HG02798 (cell line): ENCODE measurements at regions not wholly inside any gene's neighbourhood (a gene's known extent, or its start where the extent isn't known, plus 50 kb on each side); places are given as distances from the start of the nearest gene placed in this dataset.
A peak's percentile ranks its signal among the peaks of the same experiment; 100 is the strongest.
"Not testable (repeated sequence)": the region's sequence is repeated elsewhere in the genome, so short reads cannot be mapped to it uniquely, and the experiment has no call there.

Experiments used
- ATAC-seq: cut with Tn5 transposase; IDR thresholded peaks from one replicate; pipeline ENCODE4 v1.9.1; 2021; ENCODE audit warnings: mild to moderate bottlenecking; ENCODE audit not compliant: unreplicated experiment, poor library complexity

- no peak for ATAC-seq
Observed at GRCh38 chr3:103406320-103406850, 971.6 kb downstream of the ZPLD1 start.

GRCh38 chr3:103410231-103410630, 975.4 kb downstream of the ZPLD1 start:
- no peak for ATAC-seq

- ATAC-seq: no peak
Observed at GRCh38 chr3:103421460-103421859, 986.6 kb downstream of the ZPLD1 start.

- no peak for ATAC-seq
Observed at GRCh38 chr3:103437883-103438282, 1003.1 kb downstream of the ZPLD1 start.

- ATAC-seq: peak; percentile 88
Observed at GRCh38 chr3:103440539-103441203, 1005.9 kb downstream of the ZPLD1 start.

- ATAC-seq: no peak
Observed at GRCh38 chr3:103446953-103447629, 1012.3 kb downstream of the ZPLD1 start.

GRCh38 chr3:103453152-103453551, 1018.3 kb downstream of the ZPLD1 start:
- no peak for ATAC-seq

- no peak for ATAC-seq
Observed at GRCh38 chr3:103459815-103460214, 1025.0 kb downstream of the ZPLD1 start.

GRCh38 chr3:103470498-103470897, 1035.7 kb downstream of the ZPLD1 start:
- ATAC-seq: no peak

- no peak for ATAC-seq
Observed at GRCh38 chr3:103494011-103494410, 1059.2 kb downstream of the ZPLD1 start.

GRCh38 chr3:103494512-103494911, 1059.7 kb downstream of the ZPLD1 start:
- ATAC-seq: no peak

GRCh38 chr3:103495186-103495585, 1060.4 kb downstream of the ZPLD1 start:
- no peak for ATAC-seq

- ATAC-seq: no peak
Observed at GRCh38 chr3:103499132-103499900, 1064.5 kb downstream of the ZPLD1 start.

GRCh38 chr3:103499967-103500366, 1065.2 kb downstream of the ZPLD1 start:
- ATAC-seq: no peak

- no peak for ATAC-seq
Observed at GRCh38 chr3:103510760-103511159, 1075.9 kb downstream of the ZPLD1 start.

GRCh38 chr3:103511891-103512290, 1077.1 kb downstream of the ZPLD1 start:
- ATAC-seq: no peak

- ATAC-seq: no peak
Observed at GRCh38 chr3:103512595-103512994, 1077.8 kb downstream of the ZPLD1 start.

GRCh38 chr3:103513003-103513402, 1078.2 kb downstream of the ZPLD1 start:
- no peak for ATAC-seq

GRCh38 chr3:103515116-103515515, 1080.3 kb downstream of the ZPLD1 start:
- ATAC-seq: no peak

- no peak for ATAC-seq
Observed at GRCh38 chr3:103516950-103517349, 1082.1 kb downstream of the ZPLD1 start.

- ATAC-seq: not testable (repeated sequence)
Observed at GRCh38 chr3:103531327-103531726, 1096.5 kb downstream of the ZPLD1 start.
